PFSK-1 (cell line): ENCODE measurements at regions not wholly inside any gene's neighbourhood (a gene's known extent, or its start where the extent isn't known, plus 50 kb on each side); places are given as distances from the start of the nearest gene placed in this dataset.

Experiments
- POLR2AphosphoS5 ChIP-seq: IDR thresholded peaks from 2 replicates; pipeline ENCODE4 v1.6.1; 2012; ENCODE audit warnings: low read depth, mild to moderate bottlenecking, control low read depth, low read length, moderate library complexity
- SIN3A ChIP-seq: IDR thresholded peaks from 2 replicates; pipeline ENCODE4 v1.6.1; 2012; ENCODE audit warnings: mild to moderate bottlenecking, low read length, moderate library complexity, borderline replicate concordance; ENCODE audit not compliant: insufficient read depth
- TAF1 ChIP-seq: IDR thresholded peaks from 2 replicates; pipeline ENCODE4 v1.6.1; 2012; ENCODE audit warnings: low read length, control low read depth, borderline replicate concordance; ENCODE audit not compliant: insufficient read depth

DNA sequence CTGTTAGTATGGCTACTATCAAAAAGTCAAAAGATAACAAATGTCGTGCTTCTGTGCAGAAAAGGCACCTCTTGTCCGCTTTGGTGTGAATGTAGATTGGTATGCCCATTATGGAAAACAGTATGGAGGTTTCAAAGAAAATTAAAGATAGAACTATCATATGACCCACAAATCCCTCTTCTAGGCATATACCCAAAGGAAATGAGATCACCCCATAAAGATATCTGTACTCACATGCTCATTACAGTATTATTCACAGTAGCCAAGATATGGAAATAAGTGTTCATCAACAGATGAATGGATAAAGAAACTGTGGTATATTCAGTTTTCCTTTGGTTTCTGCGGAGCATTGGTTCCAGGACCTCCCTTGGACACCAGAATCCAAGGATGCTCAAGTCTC, 180.5 kb upstream of the PPP1R3A start:
- no peak for TF ChIP-seq SIN3A
- TF ChIP-seq POLR2AphosphoS5 = no peak
- TF ChIP-seq TAF1 = no peak
